ENCODE measurements at regions not wholly inside any gene's neighbourhood (a gene's known extent, or its start where the extent isn't known, plus 50 kb on each side); places are given as distances from the start of the nearest gene placed in this dataset.

DNA sequence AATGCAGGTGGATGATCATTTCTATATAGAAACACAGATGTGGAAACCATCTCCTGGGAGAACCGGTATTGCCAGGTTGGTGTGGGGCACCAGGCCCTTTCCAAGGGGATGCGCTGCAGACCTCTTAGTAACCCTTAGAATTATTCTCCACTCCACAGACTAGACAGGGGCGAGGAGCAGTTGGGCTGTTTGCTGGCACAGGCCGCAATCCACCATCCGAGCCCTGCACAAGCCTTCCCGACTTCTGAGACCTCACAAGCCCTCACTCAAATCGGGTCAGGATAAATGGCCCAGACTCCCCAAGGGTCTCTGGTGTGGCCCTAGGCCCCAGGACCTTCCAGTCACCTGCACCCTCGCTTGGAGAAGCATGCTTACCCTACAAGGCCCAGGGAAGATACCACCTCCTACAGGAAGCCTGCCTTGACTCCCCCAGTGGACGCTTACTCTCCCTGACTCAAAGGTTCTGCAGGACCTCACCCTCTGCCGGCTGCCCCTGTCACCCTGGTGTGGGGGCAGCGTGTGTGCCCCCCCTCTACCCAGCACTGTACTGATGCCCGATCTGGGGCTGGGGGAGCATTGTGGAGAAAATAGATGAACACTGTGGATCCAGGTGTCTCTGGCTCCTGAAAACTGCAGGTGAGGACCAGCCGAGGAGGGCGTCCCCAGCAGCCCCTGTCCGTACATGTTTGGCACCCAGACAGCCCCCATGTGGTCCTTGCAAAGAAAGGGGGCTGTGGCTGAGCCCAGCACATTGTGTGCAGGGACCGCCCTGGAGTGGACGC lies 49.8 kb upstream of the ACSF3 start:
- TF ChIP-seq, protein P1, sequence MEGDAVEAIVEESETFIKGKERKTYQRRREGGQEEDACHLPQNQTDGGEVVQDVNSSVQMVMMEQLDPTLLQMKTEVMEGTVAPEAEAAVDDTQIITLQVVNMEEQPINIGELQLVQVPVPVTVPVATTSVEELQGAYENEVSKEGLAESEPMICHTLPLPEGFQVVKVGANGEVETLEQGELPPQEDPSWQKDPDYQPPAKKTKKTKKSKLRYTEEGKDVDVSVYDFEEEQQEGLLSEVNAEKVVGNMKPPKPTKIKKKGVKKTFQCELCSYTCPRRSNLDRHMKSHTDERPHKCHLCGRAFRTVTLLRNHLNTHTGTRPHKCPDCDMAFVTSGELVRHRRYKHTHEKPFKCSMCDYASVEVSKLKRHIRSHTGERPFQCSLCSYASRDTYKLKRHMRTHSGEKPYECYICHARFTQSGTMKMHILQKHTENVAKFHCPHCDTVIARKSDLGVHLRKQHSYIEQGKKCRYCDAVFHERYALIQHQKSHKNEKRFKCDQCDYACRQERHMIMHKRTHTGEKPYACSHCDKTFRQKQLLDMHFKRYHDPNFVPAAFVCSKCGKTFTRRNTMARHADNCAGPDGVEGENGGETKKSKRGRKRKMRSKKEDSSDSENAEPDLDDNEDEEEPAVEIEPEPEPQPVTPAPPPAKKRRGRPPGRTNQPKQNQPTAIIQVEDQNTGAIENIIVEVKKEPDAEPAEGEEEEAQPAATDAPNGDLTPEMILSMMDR (IDR thresholded peaks at IDR 0.05; ENCODE audit: low read depth, low read length, missing control alignments), result no peak
- H3K4me3 ChIP-seq (ENCODE audit: low read depth, low read length), result no peak overlapping the region
- in situ Hi-C loops (cut with HindIII; ENCODE audit: low sequenced_read_pairs), result no loop called here
- no peak for DNase-seq (ENCODE audit: low read depth)

All from astrocyte of the cerebellum (primary cell).